Stimulated activated CD4-positive, alpha-beta T cell treated with anti-CD3 and anti-CD28 coated beads, Interleukin-12 subunit alpha, Interleukin-12 subunit beta, amount 100 ng/mL, for 48 hours (primary cell): ENCODE measurements at regions not wholly inside any gene's neighbourhood (a gene's known extent, or its start where the extent isn't known, plus 50 kb on each side); places are given as distances from the start of the nearest gene placed in this dataset.
A peak's percentile ranks its signal among the peaks of the same experiment; 100 is the strongest.
"Not testable (repeated sequence)": the region's sequence is repeated elsewhere in the genome, so short reads cannot be mapped to it uniquely, and the experiment has no call there.

Source experiments
- DNase-seq, 3 donors: peaks; one replicate each; pipeline ENCODE4 v3.0.0-alpha.2; 2020; ENCODE audit warnings: low read depth in 2 of 3, low spot score in 1 of 3

DNA sequence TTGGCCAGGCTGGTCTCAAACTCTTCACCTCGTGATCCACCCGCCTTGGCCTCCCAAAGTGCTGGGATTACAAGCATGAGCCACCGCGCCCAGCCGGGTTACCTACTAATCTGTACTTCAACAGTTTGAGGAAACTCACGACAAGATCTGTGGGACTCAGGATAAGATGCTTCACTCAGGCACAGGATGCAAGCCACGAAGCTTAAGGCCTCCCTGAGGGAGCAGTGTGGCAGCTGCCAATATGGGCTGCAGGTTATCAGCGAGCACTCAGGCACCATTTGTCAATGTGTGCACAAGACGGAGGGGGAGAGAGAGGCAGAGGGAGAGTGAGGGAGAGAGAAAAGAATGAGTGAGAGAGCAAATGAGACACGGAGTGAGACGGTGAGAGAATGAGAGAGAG lies 173.6 kb upstream of the RAB6C start:
- DNase-seq, result no peak

DNA sequence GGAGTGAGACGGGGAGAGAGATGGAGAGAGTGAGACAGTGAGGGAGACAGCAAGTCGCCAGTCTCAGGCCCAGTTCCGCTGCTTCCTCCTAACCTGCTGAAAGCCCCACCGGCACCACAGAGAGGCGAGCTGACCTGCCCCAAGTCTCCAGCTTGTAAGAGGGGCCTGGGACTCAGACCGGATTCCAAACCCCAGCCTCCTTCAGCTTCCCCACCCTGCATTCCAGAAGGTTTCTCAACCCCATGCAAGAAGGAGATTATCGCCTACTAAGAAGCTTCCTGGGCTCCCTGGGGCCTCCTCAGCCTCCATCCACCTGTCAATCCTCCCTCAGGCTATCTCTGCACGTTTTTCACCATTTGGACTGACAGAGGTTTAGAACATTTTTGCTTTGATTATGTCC lies 173.1 kb upstream of the RAB6C start:
- DNase-seq, result no peak

DNA sequence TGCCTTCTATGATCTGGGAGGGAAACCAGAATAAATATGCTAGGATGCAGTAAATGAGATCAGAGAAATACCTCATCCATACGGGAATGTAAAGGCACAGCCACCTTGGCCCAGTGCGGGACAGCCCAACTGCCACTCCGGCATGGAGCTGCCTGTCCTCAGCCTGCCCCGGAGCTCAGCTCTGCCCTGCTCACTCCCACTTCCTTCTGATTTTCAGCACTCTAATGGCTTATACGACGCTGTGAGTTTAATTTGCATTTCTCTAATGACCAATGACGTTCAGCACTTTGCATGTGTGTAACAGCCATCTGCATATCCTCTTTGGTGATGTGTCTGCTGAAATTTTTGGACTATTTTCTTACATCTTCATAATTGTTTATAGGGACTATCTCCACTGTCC lies 172.5 kb upstream of the RAB6C start:
- no peak for DNase-seq

DNA sequence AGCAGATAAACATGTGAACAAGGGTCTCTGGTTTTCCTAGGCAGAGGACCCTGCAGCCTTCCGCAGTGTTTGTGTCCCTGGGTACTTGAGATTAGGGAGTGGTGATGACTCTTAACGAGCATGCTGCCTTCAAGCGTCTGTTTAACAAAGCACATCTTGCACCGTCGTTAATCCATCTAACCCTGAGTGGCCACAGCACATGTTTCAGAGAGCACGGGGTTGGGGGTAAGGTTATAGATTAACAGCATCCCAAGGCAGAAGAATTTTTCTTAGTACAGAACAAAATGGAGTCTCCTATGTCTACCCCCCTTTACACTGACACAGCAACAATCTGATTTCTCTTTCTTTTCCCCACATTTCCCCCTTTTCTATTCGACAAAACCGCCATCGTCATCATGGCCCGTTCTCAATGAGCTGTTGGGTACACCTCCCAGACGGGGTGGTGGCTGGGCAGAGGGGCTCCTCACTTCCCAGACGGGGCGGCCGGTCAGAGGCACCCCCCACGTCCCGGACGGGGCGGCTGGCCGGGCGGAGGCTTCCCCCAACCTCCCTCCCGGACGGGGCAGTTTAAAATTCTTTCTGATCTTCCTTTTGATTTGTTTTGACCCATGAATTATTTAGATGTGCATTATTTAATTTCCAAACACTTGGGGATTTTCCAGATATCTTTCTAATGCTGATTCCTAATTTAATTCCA lies 171.7 kb upstream of the RAB6C start:
- not testable (repeated sequence) for DNase-seq

DNA sequence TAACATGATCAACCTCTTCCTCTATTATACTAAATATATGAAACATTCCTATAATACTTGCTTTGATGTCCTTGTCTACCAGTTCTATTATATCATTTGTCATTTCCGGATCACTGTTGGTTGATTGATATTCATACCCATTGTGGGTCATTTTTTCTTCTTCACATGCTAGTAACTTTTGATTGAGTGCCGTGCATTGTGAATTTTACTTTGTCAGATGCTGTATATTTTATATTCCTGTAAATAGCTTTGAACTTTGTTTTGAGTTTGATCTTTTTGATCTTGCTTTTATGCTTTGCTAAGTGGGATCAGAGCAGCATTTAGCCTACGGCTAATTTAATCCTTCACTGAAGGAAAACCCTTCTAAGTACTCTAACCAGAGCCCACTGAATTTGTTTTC lies 168.9 kb upstream of the RAB6C start:
- DNase-seq, result no peak

DNA sequence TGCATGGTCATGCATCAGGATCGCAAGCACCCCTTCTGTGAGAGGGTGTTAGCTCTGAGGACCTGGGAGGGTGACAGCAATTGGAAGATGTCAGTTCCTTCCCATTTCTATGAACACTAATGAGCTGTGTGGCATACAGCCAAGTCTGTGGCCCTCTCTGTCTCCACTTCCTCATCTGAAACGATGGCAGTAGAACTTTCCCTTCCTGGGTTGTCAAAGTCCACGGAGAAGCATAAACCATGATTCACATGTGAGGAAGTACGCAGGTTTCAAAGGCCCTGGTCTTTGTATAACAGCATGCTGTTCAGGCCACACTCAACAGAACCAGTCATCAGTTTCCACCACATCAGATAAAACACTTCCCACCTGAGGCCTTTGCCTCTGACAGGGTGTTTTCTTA lies 167.4 kb upstream of the RAB6C start:
- no peak for DNase-seq

DNA sequence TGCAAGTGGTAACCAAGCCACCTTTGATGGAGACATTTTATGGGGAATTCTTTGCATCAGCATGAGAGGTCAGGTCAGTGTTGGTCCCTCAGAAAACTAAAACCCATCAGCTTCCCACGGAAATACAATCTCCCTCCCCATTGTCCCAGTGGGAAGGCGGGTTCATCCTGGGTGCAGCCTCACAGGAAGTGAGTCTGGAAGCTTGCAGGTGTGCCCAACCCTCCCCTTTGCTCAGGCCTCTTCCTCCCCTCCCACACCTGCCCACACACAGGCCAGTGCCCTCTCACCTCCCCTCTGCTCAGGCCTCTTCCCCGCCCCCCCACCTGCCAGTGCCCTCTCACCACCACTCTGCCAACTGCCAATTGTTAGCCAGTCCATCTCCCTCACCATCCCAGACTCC lies 166.8 kb upstream of the RAB6C start:
- no peak for DNase-seq

DNA sequence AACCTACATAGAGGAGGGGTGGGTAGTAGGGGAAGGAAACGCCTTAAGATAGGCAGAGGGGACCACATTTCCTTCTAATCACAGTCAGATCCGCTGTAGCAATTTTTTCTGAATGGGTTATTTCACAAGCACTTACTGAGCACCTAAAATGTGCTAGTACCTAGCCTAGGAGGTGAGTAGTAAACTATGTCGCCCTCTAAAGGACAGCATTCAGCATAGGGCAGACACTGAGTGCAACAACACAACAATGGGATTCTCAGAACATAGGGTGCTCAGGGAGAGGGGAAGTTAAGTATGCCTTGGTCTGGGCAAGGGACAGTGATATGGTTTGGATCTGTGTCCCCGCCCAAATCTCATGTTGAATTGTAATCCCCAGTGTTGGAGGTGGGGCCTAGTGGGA lies 166.1 kb upstream of the RAB6C start:
- no peak for DNase-seq

DNA sequence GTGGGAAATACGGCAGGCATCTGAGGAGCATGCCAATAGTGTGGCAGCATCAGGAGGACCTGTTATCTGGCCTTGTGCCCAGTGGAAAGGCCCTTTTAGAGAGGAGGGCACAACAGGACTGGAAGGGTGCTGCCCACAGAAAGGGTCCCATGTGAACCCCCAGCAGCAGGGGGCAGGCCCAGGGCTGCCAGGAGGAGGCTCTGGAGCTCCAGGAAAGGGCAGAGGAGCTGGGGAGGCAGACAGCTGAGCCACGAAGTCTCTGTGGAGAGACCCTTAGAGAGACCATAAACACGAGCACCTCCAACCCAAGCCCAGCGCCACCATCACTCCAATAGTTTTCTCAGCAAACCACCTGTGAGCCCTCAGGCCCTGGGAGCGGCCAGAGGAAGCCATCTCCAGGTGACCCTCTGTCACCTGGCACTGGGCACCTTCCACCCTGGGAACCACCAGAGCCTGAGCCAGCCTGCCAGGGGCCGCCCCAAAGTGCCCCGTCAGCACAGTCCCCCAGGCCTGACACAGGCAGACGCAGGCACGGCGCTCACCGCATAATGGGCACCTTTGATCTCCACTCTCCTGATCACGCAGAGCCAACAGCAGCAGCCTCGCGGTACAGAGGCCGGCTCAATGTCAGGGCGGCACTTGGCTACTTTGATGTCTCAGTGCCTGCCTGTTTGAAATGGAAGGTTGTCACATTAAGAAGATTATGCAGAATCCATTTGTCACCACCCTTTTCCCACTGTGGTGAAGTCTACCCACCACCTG lies 162.5 kb upstream of the RAB6C start:
- no peak for DNase-seq

DNA sequence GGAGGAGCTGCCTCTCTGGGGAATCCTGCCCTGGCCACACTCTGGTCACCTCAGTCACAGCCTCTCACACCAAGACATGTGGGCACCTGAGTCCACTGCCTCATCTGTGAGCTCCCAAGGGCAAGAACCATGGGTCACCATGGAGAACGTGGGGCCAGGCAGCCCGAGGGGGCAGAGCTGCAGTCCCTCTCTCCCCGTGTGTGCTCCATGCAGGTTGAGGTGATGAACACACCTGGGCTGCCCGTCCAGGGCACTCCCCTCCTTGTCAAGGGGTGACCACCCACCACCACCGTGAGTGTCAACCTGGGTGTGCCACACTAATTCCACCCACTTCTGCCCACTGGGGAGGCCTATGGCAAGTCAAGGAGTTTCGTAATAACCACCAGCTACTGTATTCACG lies 159.6 kb upstream of the RAB6C start:
- no peak for DNase-seq

DNA sequence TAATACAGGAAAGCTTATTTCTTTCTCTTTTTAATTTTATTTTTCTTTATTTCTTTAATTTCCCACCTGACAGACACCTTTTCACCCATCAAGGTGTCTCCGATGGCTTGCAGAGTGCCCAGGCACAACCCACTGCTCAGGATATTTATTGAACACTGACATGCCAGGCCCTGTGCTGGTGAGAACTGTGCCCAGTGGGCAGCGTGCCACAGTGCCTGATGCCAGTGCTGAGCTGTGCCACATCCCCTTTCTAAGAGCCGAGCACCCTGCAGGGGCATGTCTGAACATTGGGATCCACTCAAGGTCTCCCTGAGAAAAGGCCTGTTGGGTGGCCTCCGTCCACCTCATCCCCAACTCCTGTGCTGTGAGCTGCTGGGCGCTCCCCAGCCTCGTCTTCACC lies 158.6 kb upstream of the RAB6C start:
- no peak for DNase-seq

DNA sequence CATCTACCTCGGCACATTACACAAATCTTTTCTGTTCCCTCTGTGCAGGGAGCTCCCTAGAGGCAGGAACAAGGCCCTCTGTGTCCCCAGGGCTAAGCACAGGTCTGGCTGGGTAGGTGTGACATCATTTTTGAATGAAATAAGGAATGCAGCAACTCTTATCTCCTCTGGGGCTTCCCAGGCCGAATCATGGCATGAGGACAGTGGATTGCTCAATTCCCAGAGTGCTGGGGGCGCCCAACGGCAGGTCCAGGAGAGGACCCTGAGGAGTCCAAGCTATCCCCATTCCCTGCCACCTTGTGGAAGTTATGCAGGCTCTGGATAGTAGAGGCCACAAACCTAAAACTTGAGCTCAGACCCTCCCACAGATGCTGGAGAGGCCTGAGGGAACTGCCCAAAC lies 158.0 kb upstream of the RAB6C start:
- DNase-seq, result no peak

DNA sequence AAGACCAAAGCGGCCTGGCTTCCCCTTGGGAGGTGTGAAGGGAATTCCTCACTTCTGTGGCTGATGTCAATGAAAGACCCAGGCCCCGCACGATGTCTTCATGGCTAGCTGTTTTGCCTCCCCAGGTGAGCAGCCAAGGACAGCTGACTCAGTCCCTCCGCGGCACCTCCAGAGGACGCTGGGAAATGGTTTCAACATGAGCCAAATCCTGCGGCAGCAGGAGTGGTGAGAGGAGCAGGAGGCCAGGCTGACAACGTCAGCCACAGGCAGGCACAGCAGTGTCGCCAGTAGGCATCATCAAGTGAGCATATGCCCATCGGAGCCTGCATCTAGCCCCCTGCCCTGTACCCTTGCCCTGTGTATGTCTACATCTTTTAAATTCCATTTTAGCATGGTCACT lies 156.4 kb upstream of the RAB6C start:
- no peak for DNase-seq

DNA sequence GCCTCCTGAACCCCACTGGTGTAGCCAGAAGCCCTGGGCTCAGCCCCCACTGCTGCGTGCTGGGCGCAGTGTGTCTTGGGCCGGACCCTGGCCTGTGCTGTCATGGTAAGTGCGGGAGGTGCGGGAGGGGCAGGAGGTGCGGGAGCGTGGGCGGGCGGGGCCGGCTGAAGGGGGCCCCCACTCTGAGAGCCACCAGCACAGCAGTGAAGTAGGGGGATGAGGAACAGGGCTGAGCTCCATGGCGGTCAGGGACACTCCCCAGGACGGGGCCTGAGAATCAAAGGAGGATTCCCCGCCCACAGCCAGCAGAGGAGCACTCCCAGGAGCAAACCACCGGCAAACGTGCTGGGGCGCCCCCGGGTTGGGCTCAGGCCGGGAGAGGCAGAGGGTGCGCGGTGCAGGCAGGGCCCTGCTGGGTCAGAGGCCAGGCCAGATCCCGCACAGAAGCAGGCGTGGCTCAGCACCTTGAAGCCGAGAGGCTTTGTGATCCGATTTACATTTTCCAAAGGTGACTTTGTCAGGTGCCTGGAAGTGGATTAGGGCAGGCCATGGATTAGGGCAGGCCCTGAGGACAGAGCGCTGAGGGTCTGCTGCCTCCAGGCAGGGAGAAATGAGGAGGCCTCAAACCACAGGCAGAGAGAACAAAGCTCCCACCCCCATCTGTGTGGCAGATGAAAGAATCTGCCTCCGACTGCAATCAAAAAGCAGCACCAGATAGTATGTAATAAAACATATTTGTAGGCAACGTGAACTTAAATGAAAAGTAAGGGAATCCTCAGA lies 152.0 kb upstream of the RAB6C start:
- no peak for DNase-seq

DNA sequence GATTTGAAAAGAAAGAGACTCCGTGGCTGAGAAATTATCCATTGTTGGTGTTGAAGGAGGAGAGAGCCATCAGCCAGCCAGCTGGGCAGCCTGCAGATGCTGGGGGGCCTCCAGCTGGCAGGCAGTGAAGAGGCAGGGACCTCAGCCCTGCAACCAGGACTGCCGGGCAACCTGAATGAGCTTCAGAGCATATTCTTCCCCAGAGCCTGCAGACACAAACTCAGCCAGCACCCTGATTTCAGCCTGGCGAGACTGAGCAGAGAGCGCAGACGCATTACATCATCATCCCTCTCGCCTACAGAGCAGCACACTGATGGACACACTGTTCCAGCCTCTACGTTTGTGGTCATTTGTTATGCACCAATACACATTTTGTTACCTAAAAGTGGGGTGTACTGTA lies 150.7 kb upstream of the RAB6C start:
- DNase-seq, result no peak

DNA sequence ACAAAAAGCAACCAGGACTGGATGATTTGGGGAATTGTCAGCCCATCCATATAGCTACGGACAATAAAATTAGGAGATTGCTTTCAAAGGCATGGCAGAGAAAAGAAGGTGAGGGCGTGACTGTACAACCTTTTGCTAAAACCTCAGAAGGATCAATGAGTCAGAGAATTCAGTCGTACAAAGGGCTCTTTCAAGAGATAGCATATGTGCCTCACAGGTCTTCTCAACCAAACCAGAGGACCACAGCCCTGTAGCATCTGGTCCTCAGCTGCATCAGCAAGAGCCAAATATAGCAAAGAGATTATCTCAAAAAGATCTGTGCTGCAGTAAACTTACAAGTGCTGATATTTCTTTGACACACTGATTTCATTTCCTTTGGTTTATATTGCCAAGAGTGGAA lies 149.9 kb upstream of the RAB6C start:
- DNase-seq, result no peak

DNA sequence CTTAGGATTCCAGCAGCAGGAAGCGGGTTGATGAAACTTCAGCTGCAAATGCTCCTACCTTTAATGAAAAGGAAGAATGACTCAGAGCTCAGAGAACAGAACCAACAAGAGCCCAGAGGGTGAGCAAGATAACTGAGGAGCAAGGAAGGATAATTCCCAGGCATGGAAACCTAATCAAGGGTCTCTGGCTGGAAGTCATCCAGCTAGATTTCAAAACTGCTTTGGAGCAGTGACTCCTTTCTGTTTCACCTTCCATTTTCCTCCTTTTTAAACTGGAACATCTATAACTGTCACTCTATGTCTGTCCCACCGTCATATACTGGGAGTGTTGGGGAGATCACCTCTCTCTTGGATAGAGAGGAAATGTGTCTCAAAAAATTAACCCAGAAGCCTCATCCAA lies 148.4 kb upstream of the RAB6C start:
- no peak for DNase-seq

DNA sequence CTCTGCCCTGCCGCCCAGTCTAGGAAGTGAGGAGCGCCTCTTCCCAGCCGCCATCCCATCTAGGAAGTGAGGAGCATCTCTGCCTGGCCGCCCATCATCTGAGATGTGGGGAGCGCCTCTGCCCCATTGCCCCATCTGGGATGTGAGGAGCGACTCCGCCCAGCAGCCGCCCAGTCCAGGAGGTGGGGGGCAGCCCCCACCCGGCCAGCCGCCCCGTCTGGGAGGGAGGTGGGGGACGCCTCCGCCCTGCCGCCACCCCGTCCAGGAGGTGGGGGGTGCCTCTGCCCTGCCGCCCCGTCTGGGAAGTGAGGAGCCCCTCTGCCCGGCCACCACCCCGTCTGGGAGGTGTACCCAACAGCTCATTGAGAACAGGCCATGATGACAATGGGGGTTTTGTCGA lies 146.0 kb upstream of the RAB6C start:
- DNase-seq, result not testable (repeated sequence)

DNA sequence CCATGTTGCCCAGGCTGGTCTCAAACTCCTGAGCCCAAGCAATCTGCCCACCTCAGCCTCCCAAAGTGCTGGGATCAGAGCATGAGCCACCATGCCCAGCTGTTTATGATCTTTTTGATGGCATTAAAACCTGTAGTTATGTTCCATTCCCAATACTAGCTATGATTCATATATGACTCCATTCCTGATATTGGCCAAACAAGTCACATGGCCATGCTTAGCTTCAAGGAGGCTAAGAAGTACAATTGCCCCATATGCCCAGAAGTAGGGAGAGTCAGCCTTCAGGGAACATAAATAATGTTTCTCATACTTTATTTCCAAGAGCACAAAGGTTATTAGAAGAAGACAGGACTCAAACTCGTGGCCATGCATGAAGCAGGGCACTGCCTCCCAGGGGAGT lies 132.4 kb upstream of the RAB6C start:
- no peak for DNase-seq

DNA sequence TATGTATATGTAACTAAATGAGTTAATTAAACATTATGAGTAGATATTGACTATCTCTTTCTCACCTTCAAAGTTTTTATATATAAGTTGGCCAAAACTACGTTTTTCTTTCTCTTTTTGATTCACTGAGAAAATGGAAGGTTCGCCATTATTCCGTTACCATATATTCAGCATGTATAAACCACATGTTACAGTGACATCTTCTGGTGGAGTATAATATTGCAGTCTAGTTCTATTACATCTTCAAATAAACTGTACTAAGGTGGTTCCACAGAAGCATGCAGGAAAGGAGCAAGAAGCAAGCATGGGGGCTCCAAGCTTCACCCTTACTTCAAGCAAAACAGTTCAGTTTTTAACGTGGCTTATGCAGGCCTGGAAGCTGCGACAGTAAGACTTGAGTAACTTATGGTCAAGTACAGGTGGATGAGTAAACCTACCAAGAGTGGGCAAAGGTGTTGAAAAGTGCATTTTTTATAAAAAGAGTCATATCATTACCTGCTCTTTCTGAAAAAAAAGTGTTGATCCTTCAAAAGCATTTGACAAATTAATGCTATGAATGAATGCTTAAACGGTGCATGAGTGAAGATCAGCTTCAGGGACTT lies 129.8 kb upstream of the RAB6C start:
- DNase-seq, result peak in 1 of 3 donors; percentile 22

DNA sequence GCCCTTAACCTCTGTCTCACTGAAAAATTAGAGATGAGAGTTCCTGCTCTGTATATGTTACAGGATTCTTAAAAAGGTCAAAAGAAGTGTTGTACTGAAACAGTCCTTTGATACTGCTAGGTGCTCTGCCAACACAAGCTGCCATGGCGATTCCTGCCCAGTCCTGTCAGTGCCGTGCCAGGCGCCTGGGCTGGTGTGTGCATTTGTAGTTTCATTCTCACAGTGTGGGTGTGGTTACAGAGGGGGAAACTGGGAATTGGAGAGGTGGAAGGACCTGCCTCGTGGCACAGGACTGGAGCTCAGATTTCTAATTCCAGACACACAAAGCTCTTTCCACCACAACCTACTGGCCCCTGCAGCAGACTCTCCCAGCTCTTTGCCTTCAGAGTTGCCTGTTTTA lies 122.3 kb upstream of the RAB6C start:
- DNase-seq, result no peak

DNA sequence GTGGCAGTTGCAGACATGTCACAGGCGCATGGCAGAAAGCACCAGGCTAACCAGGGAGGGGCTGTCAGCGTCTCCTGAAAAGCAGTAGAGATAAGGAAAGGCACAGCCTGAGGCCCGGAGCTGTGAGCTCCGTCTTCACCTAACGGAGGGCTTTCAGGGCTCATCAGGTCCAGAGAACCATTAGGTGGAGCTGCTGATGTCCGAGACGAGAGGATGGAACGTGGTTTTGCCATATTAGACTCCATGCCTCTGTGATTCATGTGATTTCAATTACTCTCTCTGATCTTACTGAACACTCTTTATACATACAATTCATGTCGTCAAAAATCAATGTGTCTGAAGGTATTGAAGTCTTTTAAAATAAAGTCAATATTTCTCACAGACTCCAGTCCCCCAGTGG lies 120.3 kb upstream of the RAB6C start:
- no peak for DNase-seq
